ENCODE measurements at regions not wholly inside any gene's neighbourhood (a gene's known extent, or its start where the extent isn't known, plus 50 kb on each side); places are given as distances from the start of the nearest gene placed in this dataset.
"Not testable (repeated sequence)": the region's sequence is repeated elsewhere in the genome, so short reads cannot be mapped to it uniquely, and the experiment has no call there.

- DNase-seq (ENCODE audit: low read depth) = not testable (repeated sequence)
Measured at GRCh38 chr11:112714340-112714739, 246.9 kb upstream of the NCAM1 start.

DNA sequence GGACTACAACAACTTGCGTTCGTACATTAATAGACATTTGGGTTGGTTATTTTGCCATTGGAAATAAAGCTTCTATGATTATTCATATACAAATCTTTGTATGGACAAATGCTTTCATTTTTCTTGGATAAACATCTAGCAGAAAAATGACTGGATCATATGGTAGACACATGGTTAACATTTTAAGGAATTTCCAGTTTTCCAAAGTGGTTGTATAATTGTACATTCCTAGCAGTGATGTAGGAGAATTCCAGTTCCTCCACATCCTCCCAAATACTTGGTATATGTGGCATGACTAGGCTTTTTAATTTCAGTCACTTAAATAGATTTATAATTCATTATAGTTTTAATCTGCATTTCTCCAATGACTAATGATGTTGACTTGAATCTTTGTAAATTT, 246.2 kb upstream of the NCAM1 start:
- DNase-seq (ENCODE audit: low read depth) = no peak

- DNase-seq (ENCODE audit: low read depth) = no peak
Measured at GRCh38 chr11:112718483-112718882, 242.7 kb upstream of the NCAM1 start.

GRCh38 chr11:112719736-112720525, 241.3 kb upstream of the NCAM1 start:
- no peak for DNase-seq (ENCODE audit: low read depth)

DNA sequence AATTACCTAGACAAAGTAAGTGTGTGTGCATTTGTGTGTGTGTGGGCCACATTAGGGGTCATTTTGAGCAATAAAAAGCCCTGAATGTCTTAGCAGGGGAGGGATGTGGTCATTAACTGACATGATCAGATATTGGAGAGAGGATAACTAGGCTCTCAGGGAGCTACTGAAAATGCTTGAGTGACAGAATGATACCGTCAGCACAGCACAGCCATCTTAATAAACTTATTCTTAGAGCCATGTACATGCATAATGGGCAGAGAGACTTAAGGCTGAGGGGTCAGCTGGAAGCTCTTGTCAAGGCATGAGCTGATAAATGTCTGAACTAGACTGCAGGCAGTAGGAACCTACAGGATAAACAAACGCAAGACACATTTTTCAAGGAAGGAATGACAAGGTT, 239.1 kb upstream of the NCAM1 start:
- DNase-seq (ENCODE audit: low read depth) = no peak

DNA sequence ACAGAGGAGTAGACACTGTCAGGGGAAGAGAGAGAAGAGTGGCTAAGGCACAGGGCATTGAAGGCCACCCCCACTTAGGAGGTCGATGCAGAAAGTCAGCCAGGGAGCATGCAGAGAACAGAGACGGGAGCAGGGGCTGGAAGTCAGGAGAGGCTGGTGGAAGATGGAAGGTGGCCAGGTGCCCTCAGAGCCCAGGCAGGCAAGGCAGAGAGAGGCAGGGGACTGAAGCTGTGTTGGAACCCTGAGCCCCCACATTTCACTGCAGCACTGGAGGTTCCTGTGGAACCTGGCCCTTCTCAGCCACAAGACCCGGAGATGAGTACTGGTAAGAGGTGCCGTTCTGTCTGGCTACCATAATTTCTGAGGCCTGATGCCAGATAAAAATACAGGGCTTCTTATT, 238.3 kb upstream of the NCAM1 start:
- DNase-seq (ENCODE audit: low read depth) = no peak

- no peak for DNase-seq (ENCODE audit: low read depth)
Measured at GRCh38 chr11:112723676-112724495, 237.3 kb upstream of the NCAM1 start.

- no peak for DNase-seq (ENCODE audit: low read depth)
Measured at GRCh38 chr11:112724496-112724790, 236.8 kb upstream of the NCAM1 start.

GRCh38 chr11:112725636-112726035, 235.6 kb upstream of the NCAM1 start:
- DNase-seq (ENCODE audit: low read depth) = no peak

- DNase-seq (ENCODE audit: low read depth) = no peak
Measured at GRCh38 chr11:112727341-112727841, 233.8 kb upstream of the NCAM1 start.

DNA sequence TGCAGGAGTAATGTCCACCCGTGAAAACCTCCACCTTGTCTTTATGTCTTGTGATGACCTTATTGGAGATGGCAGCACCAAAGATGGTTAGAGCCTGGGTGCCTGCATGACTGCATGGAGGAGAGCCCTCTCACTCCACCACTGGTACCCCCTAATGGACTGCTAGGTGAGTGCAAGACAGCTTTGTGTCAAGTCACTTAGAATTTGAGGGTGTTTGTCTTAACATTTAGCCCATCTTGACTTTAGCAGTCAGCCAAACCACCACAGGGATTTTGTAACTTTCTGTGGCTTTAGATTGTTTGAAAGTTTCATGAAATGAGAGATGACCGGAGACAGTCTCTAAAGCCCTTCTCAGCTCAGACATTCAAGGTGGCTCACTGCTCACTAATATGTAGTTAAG, 232.9 kb upstream of the NCAM1 start:
- DNase-seq (ENCODE audit: low read depth) = no peak

DNA sequence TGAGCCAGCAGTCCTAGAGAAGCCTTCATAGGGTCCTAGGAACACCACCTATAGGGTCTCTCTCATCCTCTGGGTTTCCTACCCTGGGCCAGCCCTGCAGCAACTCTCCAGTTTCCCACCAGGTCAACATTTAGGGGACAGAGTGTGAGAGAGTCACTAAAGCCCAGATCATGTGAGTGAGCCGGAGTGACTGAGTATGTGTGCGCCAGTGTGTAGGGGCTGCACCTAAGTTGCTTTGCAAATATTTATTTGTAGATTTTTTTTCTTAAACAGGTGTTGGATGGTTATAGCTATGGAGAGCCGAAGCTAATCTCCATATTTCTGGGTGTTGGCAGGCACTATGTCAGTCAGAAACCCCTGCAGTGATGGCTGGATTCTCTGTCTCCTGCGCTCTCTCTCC, 232.5 kb upstream of the NCAM1 start:
- DNase-seq (ENCODE audit: low read depth) = no peak

DNA sequence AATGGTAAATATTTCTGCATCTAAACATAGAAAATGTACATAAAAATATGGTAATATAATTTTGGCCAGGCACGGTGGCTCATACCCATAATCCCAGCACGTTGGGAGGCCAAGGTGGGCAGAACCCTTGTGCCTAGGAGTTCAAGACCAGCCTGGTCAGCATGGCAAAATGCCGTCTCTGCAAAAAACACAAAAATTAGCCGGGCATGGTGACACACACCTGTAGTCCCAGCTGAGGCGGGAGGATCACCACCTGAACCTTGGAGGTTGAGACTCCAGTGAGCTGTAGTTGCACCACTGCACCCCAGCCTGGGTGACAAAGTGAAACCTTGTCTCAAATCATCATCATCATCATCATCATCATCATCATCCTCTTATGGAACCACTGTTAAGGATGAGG, 230.6 kb upstream of the NCAM1 start:
- DNase-seq (ENCODE audit: low read depth) = no peak

GRCh38 chr11:112731538-112731937, 229.7 kb upstream of the NCAM1 start:
- DNase-seq (ENCODE audit: low read depth) = no peak

- no peak for DNase-seq (ENCODE audit: low read depth)
Measured at GRCh38 chr11:112732031-112732430, 229.2 kb upstream of the NCAM1 start.

DNA sequence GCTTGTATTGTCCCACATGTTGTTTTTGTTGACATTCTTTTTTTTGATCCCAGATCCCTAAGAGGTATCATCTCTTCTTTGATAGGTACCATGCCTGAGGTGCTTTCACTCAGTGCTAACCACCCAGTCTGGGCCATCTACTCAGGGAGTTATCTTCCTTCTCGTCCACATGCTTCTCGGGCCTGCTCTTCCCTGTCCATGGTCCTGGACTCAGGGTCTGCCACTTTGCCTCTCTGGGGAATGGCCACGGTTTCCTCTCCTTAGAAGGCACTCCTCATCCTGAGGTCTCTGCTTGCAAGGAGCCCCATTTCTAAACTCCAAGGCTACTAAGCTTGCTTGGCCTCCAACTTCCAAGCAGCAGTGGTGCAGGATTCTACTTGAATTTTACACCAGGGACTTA, 227.0 kb upstream of the NCAM1 start:
- DNase-seq (ENCODE audit: low read depth) = no peak

DNA sequence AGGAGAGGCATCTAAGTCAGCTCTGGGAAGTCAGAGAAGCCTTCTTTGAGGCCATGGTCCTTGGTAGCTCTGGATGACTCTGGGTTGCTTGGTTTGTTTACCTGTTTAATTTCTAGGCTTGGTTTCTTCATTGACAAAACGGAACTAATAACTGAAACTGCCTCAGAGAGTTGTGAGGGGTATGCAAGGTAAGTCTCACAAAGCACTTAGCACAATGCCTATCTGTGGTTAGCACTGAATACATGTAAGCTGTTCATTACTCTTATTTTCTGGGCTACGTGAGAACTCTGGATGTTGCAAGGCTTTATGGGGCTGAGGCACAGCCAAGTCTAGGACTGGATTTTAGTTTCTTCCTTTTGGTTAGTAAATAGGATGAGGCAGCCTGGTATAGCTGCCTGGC, 225.8 kb upstream of the NCAM1 start:
- no peak for DNase-seq (ENCODE audit: low read depth)

DNA sequence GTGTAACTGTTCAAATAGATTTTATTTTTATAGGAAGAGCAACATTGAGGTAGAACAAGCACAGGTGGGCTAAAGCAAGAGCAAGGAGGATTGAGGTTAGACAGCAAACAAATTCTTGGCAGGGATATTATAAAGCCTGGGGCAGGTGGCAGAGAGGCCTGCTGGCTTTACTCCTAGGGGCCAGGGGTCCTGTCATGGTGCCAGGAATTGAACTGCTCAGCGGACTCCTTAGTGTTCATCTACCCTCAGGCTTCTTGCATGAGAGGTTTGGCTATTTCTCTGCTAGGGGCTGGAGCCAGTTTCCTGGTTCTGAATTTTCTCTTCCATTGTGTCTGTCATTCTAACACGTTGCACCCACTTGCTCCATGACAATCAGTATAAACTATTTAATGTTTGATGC, 217.2 kb upstream of the NCAM1 start:
- no peak for DNase-seq (ENCODE audit: low read depth)

- no peak for DNase-seq (ENCODE audit: low read depth)
Measured at GRCh38 chr11:112745973-112746372, 215.2 kb upstream of the NCAM1 start.

DNA sequence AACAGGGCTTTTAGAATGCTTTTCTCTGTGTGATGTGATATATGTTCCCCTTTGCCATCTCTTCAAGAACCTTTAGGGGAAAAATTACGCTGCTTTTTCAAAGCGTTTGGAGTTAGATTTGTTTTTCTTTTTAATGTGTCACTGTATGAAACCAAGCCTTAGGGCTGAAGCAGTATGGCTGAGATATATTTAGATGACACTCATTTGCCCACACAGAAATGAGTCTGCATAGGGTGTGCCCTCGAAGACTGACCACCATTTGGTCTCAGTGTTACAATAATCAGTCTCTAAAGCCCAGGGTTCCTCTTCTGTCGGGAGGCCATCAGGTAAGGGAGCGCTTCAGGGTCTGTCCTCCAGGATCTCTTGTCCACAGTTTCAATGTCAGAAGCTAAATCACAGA, 213.0 kb upstream of the NCAM1 start:
- DNase-seq (ENCODE audit: low read depth) = no peak

GRCh38 chr11:112748713-112749543, 212.3 kb upstream of the NCAM1 start:
- DNase-seq (ENCODE audit: low read depth) = no peak

DNA sequence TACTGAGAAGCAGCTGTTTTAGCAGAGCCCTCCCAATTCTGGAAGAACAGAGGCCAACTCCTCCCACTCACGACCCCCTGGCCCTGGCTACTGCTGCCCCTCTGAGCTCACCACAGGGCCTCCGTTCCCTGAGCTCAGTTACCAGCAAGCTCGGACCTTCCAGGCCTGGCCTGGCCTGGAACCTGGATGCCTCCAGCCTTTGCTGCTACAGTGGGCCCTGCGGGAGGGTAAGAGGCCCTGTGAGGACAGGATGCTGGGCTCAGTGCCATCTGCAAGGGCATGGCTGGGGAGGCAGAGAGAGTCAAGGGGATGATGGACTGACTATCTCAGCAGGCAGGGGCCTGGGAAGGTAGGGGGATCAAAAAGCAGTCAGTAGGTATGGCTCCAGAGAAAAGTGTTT, 209.9 kb upstream of the NCAM1 start:
- DNase-seq (ENCODE audit: low read depth) = no peak

- no peak for DNase-seq (ENCODE audit: low read depth)
Measured at GRCh38 chr11:112751772-112752171, 209.4 kb upstream of the NCAM1 start.

Measured in non-pigmented ciliary epithelial cell (primary cell).